ENCODE measurements at regions not wholly inside any gene's neighbourhood (a gene's known extent, or its start where the extent isn't known, plus 50 kb on each side); places are given as distances from the start of the nearest gene placed in this dataset.

DNA sequence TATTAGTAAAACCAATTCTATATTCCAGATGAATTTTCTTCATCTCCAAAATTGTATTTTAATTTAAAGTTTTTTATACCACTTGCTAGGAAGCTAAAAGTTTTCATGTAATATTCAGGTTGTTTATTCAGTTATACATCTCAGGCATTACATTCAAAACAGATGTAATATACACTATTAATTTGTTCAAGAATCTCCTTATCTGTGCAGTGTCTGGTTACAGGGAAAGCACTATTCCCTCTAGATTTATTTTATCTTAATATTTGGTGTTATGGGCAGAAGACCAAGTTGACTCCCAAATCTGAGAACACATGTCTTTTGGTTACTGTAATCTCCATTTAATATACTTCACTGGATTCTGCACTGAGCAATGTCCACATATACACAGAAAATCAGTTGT lies 953.4 kb downstream of the ANKRD7 start:
- Mint-ChIP-seq H3K27me3 (ENCODE audit: insufficient read depth, low read depth, poor library complexity) (peaks cover 4% of the 10 kb centered on the region), H3K4me1 (peaks cover 36% of the 10 kb centered on the region), H3K4me3 (no peak overlapping the region), H3K9me3 (no peaks in the 10 kb centered on the region), H3K36me3 (ENCODE audit: low read depth) (no peaks in the 10 kb centered on the region; the same call in 1 of the 3 replicates), H3K27ac (peak overlapping the region; percentile 92)
- no peaks in the 10 kb centered on the region for H3K36me3 ChIP-seq (ENCODE audit: insufficient read depth)
- no peaks in the 10 kb centered on the region for H4K20me1 ChIP-seq (replicated peaks; ENCODE audit: insufficient read depth)
- H3K27ac ChIP-seq (ENCODE audit: low read depth): peak overlapping the region; percentile 55; the same call in 1 of the 2 replicates
- DNase-seq (ENCODE audit: low spot score) (no peak), ATAC-seq (no peak)
- H2AFZ ChIP-seq: no peak overlapping the region
- H3F3A ChIP-seq (replicated peaks; ENCODE audit: low read depth): no peaks in the 10 kb centered on the region
- TF ChIP-seq EZH2 (IDR thresholded peaks at IDR 0.05; ENCODE audit: low read depth, unreplicated experiment) (no peak), EZH2phosphoT487 (IDR thresholded peaks at IDR 0.05; ENCODE audit: unreplicated experiment) (no peak), ZNF114 (CRISPR knock-in tag; IDR thresholded peaks at IDR 0.05) (no peak), STAT1 (IDR thresholded peaks at IDR 0.05; ENCODE audit: unreplicated experiment) (no peak), ZNF331 (CRISPR knock-in tag; IDR thresholded peaks at IDR 0.05; ENCODE audit: low read depth) (no peak), POLR2AphosphoS5 (IDR thresholded peaks at IDR 0.05; ENCODE audit: low read depth) (no peak), NANOG (IDR thresholded peaks at IDR 0.05; ENCODE audit: borderline replicate concordance) (no peak), JUNB (IDR thresholded peaks at IDR 0.05; ENCODE audit: unreplicated experiment) (no peak), CREB1 (CRISPR knock-in tag; IDR thresholded peaks at IDR 0.05; ENCODE audit: low read depth) (no peak)
- TF ChIP-seq, protein P1, sequence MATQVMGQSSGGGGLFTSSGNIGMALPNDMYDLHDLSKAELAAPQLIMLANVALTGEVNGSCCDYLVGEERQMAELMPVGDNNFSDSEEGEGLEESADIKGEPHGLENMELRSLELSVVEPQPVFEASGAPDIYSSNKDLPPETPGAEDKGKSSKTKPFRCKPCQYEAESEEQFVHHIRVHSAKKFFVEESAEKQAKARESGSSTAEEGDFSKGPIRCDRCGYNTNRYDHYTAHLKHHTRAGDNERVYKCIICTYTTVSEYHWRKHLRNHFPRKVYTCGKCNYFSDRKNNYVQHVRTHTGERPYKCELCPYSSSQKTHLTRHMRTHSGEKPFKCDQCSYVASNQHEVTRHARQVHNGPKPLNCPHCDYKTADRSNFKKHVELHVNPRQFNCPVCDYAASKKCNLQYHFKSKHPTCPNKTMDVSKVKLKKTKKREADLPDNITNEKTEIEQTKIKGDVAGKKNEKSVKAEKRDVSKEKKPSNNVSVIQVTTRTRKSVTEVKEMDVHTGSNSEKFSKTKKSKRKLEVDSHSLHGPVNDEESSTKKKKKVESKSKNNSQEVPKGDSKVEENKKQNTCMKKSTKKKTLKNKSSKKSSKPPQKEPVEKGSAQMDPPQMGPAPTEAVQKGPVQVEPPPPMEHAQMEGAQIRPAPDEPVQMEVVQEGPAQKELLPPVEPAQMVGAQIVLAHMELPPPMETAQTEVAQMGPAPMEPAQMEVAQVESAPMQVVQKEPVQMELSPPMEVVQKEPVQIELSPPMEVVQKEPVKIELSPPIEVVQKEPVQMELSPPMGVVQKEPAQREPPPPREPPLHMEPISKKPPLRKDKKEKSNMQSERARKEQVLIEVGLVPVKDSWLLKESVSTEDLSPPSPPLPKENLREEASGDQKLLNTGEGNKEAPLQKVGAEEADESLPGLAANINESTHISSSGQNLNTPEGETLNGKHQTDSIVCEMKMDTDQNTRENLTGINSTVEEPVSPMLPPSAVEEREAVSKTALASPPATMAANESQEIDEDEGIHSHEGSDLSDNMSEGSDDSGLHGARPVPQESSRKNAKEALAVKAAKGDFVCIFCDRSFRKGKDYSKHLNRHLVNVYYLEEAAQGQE (IDR thresholded peaks at IDR 0.05; ENCODE audit: unreplicated experiment): no peak
- TF ChIP-seq, protein P2, sequence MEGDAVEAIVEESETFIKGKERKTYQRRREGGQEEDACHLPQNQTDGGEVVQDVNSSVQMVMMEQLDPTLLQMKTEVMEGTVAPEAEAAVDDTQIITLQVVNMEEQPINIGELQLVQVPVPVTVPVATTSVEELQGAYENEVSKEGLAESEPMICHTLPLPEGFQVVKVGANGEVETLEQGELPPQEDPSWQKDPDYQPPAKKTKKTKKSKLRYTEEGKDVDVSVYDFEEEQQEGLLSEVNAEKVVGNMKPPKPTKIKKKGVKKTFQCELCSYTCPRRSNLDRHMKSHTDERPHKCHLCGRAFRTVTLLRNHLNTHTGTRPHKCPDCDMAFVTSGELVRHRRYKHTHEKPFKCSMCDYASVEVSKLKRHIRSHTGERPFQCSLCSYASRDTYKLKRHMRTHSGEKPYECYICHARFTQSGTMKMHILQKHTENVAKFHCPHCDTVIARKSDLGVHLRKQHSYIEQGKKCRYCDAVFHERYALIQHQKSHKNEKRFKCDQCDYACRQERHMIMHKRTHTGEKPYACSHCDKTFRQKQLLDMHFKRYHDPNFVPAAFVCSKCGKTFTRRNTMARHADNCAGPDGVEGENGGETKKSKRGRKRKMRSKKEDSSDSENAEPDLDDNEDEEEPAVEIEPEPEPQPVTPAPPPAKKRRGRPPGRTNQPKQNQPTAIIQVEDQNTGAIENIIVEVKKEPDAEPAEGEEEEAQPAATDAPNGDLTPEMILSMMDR (conservative IDR thresholded peaks at IDR 0.05; ENCODE audit: low read depth in 2 of 2): no peak
- TF ChIP-seq, protein P3, sequence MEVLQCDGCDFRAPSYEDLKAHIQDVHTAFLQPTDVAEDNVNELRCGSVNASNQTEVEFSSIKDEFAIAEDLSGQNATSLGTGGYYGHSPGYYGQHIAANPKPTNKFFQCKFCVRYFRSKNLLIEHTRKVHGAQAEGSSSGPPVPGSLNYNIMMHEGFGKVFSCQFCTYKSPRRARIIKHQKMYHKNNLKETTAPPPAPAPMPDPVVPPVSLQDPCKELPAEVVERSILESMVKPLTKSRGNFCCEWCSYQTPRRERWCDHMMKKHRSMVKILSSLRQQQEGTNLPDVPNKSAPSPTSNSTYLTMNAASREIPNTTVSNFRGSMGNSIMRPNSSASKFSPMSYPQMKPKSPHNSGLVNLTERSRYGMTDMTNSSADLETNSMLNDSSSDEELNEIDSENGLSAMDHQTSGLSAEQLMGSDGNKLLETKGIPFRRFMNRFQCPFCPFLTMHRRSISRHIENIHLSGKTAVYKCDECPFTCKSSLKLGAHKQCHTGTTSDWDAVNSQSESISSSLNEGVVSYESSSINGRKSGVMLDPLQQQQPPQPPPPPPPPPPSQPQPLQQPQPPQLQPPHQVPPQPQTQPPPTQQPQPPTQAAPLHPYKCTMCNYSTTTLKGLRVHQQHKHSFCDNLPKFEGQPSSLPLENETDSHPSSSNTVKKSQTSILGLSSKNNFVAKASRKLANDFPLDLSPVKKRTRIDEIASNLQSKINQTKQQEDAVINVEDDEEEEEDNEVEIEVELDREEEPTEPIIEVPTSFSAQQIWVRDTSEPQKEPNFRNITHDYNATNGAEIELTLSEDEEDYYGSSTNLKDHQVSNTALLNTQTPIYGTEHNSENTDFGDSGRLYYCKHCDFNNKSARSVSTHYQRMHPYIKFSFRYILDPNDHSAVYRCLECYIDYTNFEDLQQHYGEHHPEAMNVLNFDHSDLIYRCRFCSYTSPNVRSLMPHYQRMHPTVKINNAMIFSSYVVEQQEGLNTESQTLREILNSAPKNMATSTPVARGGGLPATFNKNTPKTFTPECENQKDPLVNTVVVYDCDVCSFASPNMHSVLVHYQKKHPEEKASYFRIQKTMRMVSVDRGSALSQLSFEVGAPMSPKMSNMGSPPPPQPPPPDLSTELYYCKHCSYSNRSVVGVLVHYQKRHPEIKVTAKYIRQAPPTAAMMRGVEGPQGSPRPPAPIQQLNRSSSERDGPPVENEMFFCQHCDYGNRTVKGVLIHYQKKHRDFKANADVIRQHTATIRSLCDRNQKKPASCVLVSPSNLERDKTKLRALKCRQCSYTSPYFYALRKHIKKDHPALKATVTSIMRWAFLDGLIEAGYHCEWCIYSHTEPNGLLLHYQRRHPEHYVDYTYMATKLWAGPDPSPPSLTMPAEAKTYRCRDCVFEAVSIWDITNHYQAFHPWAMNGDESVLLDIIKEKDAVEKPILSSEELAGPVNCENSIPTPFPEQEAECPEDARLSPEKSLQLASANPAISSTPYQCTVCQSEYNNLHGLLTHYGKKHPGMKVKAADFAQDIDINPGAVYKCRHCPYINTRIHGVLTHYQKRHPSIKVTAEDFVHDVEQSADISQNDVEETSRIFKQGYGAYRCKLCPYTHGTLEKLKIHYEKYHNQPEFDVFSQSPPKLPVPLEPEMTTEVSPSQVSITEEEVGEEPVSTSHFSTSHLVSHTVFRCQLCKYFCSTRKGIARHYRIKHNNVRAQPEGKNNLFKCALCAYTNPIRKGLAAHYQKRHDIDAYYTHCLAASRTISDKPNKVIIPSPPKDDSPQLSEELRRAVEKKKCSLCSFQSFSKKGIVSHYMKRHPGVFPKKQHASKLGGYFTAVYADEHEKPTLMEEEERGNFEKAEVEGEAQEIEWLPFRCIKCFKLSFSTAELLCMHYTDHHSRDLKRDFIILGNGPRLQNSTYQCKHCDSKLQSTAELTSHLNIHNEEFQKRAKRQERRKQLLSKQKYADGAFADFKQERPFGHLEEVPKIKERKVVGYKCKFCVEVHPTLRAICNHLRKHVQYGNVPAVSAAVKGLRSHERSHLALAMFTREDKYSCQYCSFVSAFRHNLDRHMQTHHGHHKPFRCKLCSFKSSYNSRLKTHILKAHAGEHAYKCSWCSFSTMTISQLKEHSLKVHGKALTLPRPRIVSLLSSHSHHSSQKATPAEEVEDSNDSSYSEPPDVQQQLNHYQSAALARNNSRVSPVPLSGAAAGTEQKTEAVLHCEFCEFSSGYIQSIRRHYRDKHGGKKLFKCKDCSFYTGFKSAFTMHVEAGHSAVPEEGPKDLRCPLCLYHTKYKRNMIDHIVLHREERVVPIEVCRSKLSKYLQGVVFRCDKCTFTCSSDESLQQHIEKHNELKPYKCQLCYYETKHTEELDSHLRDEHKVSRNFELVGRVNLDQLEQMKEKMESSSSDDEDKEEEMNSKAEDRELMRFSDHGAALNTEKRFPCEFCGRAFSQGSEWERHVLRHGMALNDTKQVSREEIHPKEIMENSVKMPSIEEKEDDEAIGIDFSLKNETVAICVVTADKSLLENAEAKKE (CRISPR knock-in tag; IDR thresholded peaks at IDR 0.05): no peak
- TF ChIP-seq, protein P4, sequence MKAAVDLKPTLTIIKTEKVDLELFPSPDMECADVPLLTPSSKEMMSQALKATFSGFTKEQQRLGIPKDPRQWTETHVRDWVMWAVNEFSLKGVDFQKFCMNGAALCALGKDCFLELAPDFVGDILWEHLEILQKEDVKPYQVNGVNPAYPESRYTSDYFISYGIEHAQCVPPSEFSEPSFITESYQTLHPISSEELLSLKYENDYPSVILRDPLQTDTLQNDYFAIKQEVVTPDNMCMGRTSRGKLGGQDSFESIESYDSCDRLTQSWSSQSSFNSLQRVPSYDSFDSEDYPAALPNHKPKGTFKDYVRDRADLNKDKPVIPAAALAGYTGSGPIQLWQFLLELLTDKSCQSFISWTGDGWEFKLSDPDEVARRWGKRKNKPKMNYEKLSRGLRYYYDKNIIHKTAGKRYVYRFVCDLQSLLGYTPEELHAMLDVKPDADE (IDR thresholded peaks at IDR 0.05): no peak
- H3K4me2 ChIP-seq: peak overlapping the region; percentile 68
- peaks cover 28% of the 10 kb centered on the region for H3K4me1 ChIP-seq (ENCODE audit: insufficient read depth)
- H3K27me3 ChIP-seq (ENCODE audit: insufficient read depth): no peaks in the 10 kb centered on the region
- 0 out of 2 replicates have a peak, but pooled peaks cover 4% of the 10 kb centered on the region for H3K9me2 ChIP-seq (ENCODE audit: insufficient read depth)
- no peaks in the 10 kb centered on the region for H3K79me2 ChIP-seq (replicated peaks; ENCODE audit: insufficient read depth)
- no peak overlapping the region for H3K4me3 ChIP-seq

Data from GM23338 (cell line).